ENCODE measurements at regions not wholly inside any gene's neighbourhood (a gene's known extent, or its start where the extent isn't known, plus 50 kb on each side); places are given as distances from the start of the nearest gene placed in this dataset.

DNA sequence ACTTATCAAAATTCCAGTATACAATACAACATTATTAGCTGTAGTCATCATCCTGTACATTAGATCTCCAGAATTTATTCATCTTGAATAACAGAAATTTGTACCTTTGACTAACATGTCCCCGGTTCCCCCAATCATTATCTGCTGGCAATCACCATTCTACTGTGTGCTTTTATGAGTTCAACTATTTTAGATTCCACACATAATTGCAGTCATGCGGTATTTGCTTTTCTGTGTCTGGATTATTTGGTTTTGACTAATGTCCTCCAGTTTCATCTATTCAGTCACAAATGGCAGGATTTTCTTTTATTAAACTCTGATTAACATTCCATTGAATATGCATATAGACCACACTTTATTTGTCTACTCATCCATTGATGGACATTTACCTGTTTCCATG lies 530.7 kb upstream of the SLITRK1 start:
- TF ChIP-seq JUN (CRISPR knock-in tag; IDR thresholded peaks at IDR 0.05), result no peak
- TF ChIP-seq, protein P1, sequence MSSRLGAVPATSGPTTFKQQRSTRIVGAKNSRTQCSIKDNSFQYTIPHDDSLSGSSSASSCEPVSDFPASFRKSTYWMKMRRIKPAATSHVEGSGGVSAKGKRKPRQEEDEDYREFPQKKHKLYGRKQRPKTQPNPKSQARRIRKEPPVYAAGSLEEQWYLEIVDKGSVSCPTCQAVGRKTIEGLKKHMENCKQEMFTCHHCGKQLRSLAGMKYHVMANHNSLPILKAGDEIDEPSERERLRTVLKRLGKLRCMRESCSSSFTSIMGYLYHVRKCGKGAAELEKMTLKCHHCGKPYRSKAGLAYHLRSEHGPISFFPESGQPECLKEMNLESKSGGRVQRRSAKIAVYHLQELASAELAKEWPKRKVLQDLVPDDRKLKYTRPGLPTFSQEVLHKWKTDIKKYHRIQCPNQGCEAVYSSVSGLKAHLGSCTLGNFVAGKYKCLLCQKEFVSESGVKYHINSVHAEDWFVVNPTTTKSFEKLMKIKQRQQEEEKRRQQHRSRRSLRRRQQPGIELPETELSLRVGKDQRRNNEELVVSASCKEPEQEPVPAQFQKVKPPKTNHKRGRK (CRISPR knock-in tag; IDR thresholded peaks at IDR 0.05; ENCODE audit: borderline replicate concordance), result no peak
